HEK293 (cell line): ENCODE measurements at regions not wholly inside any gene's neighbourhood (a gene's known extent, or its start where the extent isn't known, plus 50 kb on each side); places are given as distances from the start of the nearest gene placed in this dataset.

Source experiments
- BCL11A ChIP-seq: fragments of 450-650 bp; formaldehyde crosslinking; IDR thresholded peaks from 2 replicates; pipeline ENCODE4 v1.5.1; 2016; ENCODE audit warnings: low read depth, missing biosample characterization, missing genetic modification characterization
- CTCF ChIP-seq: fragments of 450-650 bp; formaldehyde crosslinking; IDR thresholded peaks from 2 replicates; pipeline ENCODE4 v1.5.1; 2016; ENCODE audit warnings: missing biosample characterization, missing genetic modification characterization
- ELK4 ChIP-seq: IDR thresholded peaks from 2 replicates; pipeline ENCODE4 v1.6.1; 2011; ENCODE audit warnings: mild to moderate bottlenecking, low read depth, low read length, borderline replicate concordance
- OSR2 ChIP-seq: fragments of 450-650 bp; formaldehyde crosslinking; IDR thresholded peaks from 2 replicates; pipeline ENCODE4 v1.5.1; 2016; ENCODE audit warnings: missing biosample characterization, missing genetic modification characterization
- PRDM1 ChIP-seq: fragments of 450-650 bp; formaldehyde crosslinking; IDR thresholded peaks from 2 replicates; pipeline ENCODE4; 2016; ENCODE audit warnings: missing biosample characterization, missing genetic modification characterization
- REST ChIP-seq: fragments of 450-650 bp; formaldehyde crosslinking; IDR thresholded peaks from 2 replicates; pipeline ENCODE4 v1.5.1; 2016; ENCODE audit warnings: missing biosample characterization, missing genetic modification characterization
- YY1 ChIP-seq: fragments of 450-650 bp; formaldehyde crosslinking; IDR thresholded peaks from 2 replicates; pipeline ENCODE4 v1.5.1; 2018; ENCODE audit warnings: missing biosample characterization, missing genetic modification characterization
- ZBTB1 ChIP-seq: fragments of 450-650 bp; formaldehyde crosslinking; IDR thresholded peaks from 2 replicates; pipeline ENCODE4 v1.5.1; 2016; ENCODE audit warnings: missing biosample characterization, missing genetic modification characterization
- ZBTB21 ChIP-seq: fragments of 450-650 bp; formaldehyde crosslinking; IDR thresholded peaks from 2 replicates; pipeline ENCODE4 v1.5.1; 2017; ENCODE audit warnings: missing biosample characterization, missing genetic modification characterization
- ZNF24 ChIP-seq: fragments of 450-650 bp; formaldehyde crosslinking; IDR thresholded peaks from 2 replicates; pipeline ENCODE4 v1.5.1; 2016; ENCODE audit warnings: missing biosample characterization, missing genetic modification characterization
- ZNF311 ChIP-seq: fragments of 450-650 bp; formaldehyde crosslinking; IDR thresholded peaks from 2 replicates; pipeline ENCODE4 v1.5.1; 2017; ENCODE audit warnings: missing biosample characterization, missing genetic modification characterization, borderline replicate concordance
- ZNF335 ChIP-seq: fragments of 450-650 bp; formaldehyde crosslinking; conservative IDR thresholded peaks from 2 replicates; pipeline ENCODE4 v1.5.1; 2016; ENCODE audit warnings: missing biosample characterization, missing genetic modification characterization
- ZNF624 ChIP-seq: fragments of 450-650 bp; formaldehyde crosslinking; IDR thresholded peaks from 2 replicates; pipeline ENCODE4 v1.5.1; 2017; ENCODE audit warnings: missing biosample characterization, missing genetic modification characterization
- ZNF843 ChIP-seq: fragments of 450-650 bp; formaldehyde crosslinking; IDR thresholded peaks from 2 replicates; pipeline ENCODE4 v1.5.1; 2016; ENCODE audit warnings: missing biosample characterization, missing genetic modification characterization

GRCh38 chr4:62814510-62815047 lies 1594.7 kb downstream of the TECRL start:
- no peak for TF ChIP-seq PRDM1 (tag by site-specific recombination)
- TF ChIP-seq CTCF (tag by site-specific recombination) = no peak
- TF ChIP-seq ZBTB21 (tag by site-specific recombination) = no peak
- no peak for TF ChIP-seq ZNF335 (tag by site-specific recombination)
- no peak for TF ChIP-seq REST
- TF ChIP-seq ZNF624 (tag by site-specific recombination) = no peak
- TF ChIP-seq ELK4 = no peak
- no peak for TF ChIP-seq ZBTB1
- TF ChIP-seq ZNF24 (tag by site-specific recombination) = no peak
- no peak for TF ChIP-seq OSR2
- TF ChIP-seq YY1 (tag by site-specific recombination) = no peak
- no peak for TF ChIP-seq BCL11A (tag by site-specific recombination)
- TF ChIP-seq ZNF843 (tag by site-specific recombination) = no peak
- no peak for TF ChIP-seq ZNF311
